IMR-90 (cell line): ENCODE measurements at regions not wholly inside any gene's neighbourhood (a gene's known extent, or its start where the extent isn't known, plus 50 kb on each side); places are given as distances from the start of the nearest gene placed in this dataset.

Experiments
- CEBPB ChIP-seq: IDR thresholded peaks from 2 replicates; pipeline ENCODE4 v1.6.1; 2012; ENCODE audit warnings: low read depth, low read length, improper control_type of control experiment
- CHD1 ChIP-seq: IDR thresholded peaks from 2 replicates; pipeline ENCODE4 v1.6.1; 2012; ENCODE audit warnings: low read depth, low read length, improper control_type of control experiment
- CTCF ChIP-seq: conservative IDR thresholded peaks from 2 replicates; pipeline ENCODE4 v1.5.1; 2012; ENCODE audit warnings: mild to moderate bottlenecking, low read depth, low read length, improper control_type of control experiment
- FOS ChIP-seq: fragments of 150-350 bp; IDR thresholded peaks from 2 replicates; pipeline ENCODE4 v1.6.1; 2016; ENCODE audit warnings: low read depth, low read length
- MAZ ChIP-seq: IDR thresholded peaks from 2 replicates; pipeline ENCODE4 v1.6.1; 2012; ENCODE audit warnings: low read depth, mild to moderate bottlenecking, low read length, improper control_type of control experiment, moderate library complexity, borderline replicate concordance
- MXI1 ChIP-seq: IDR thresholded peaks from 2 replicates; pipeline ENCODE4 v1.6.1; 2012; ENCODE audit warnings: low read depth, mild to moderate bottlenecking, low read length, moderate library complexity, borderline replicate concordance
- NFE2L2 ChIP-seq: fragments of 150-350 bp; IDR thresholded peaks from 2 replicates; pipeline ENCODE4 v1.6.1; 2016; ENCODE audit warnings: low read depth, mild to moderate bottlenecking, low read length
- POLR2A ChIP-seq: IDR thresholded peaks from 2 replicates; pipeline ENCODE4 v1.6.1; 2012; ENCODE audit warnings: mild to moderate bottlenecking, low read depth, low read length
- RFX5 ChIP-seq: IDR thresholded peaks from 2 replicates; pipeline ENCODE4 v1.8.0; 2012; ENCODE audit warnings: low read depth, mild to moderate bottlenecking, low read length, moderate library complexity

- TF ChIP-seq CTCF: no peak
- TF ChIP-seq POLR2A: no peak
- no peak for TF ChIP-seq CHD1
- no peak for TF ChIP-seq RFX5
- no peak for TF ChIP-seq FOS
- no peak for TF ChIP-seq MAZ
- TF ChIP-seq MXI1: no peak
- TF ChIP-seq CEBPB: 0 out of 2 replicates have a peak, but pooled peaks have one; percentile 3
- TF ChIP-seq NFE2L2: no peak
Measured at GRCh38 chr19:56934438-56935090, 94.0 kb upstream of the PEG3 start.
